HG02678 (cell line): ENCODE measurements at regions not wholly inside any gene's neighbourhood (a gene's known extent, or its start where the extent isn't known, plus 50 kb on each side); places are given as distances from the start of the nearest gene placed in this dataset.
"Not testable (repeated sequence)": the region's sequence is repeated elsewhere in the genome, so short reads cannot be mapped to it uniquely, and the experiment has no call there.

Source experiments
- ATAC-seq: cut with Tn5 transposase; IDR thresholded peaks from one replicate; pipeline ENCODE4 v1.9.1; 2021; ENCODE audit warnings: mild to moderate bottlenecking, moderate library complexity; ENCODE audit not compliant: unreplicated experiment

- ATAC-seq: no peak
Measured at GRCh38 chr4:27917381-27917780, 1056.7 kb downstream of the STIM2 start.

DNA sequence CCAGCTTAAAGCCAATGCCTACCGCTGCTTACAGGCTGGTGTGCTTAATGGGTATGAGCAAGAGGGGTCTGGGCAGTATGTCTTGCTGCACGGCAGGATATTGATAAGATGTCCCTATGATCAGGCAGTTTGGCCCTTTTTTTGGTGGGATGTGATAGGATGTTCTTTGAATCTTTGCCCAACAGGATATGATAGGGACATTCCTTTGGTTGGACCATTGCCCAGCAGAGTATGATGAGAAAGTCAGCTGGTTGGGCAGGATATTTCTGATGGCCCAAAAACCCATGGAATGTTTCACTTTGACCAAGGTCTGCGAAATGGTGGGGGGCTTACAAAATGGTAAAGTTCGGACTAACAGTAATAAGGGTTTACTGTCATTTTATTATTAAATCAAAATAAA, 1060.6 kb downstream of the STIM2 start:
- ATAC-seq: no peak

- ATAC-seq: no peak
Measured at GRCh38 chr4:27928761-27929540, 1068.3 kb downstream of the STIM2 start.

DNA sequence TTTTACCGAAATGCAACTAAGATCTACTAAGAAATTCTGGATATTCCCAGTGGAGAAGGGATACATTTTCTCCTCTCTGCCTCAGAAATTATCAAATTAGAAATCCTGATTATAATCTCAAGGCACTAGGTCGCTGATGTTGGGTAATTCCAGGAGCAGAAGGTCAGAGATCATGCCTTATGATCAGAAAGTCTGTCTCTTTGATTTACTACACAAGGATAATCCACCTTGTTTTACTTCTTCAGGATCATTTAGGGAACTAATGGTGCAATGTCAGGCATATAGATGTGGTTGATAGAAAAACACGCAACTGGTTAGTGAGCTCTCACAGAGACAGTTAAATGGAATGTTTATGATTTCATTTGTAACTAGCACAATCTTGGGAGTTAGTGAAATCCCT, 1069.7 kb downstream of the STIM2 start:
- ATAC-seq: no peak

GRCh38 chr4:27930976-27931375, 1070.3 kb downstream of the STIM2 start:
- no peak for ATAC-seq

DNA sequence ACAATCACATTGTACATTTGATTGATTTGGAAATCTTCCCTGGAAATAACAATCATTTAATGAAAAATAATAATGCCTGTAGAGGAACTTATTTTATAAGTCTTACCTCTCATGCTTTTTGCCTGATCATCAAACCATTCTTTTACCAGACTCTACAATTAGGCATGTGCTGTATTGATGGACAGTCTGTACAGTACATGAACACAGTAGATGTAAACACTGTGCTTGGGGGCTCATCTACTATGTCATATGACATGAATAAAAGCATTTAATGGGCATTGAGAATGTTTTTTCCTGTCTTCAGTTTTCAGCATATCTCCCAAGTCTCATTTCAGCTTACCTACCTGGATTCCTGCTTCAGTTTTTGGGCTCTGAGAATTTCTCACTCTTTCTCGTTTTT, 1070.9 kb downstream of the STIM2 start:
- ATAC-seq: no peak

DNA sequence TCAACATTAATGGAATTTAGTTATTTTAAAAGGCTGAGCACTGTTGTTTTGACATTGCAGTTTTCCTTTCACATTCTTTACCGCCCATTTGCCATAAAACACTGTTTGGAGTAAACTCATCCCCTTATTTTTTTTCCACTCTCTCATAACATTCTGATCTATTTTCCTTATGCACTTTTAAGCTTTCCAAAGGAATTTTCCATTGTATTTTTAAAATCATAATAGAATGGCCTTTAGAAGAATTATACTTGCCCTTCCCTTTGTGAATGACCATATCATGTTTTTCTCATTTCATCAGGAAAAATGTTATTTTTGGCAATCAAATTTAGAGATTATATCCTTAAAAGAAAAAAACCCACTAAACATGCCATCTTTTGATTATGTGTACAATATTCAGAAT, 1074.2 kb downstream of the STIM2 start:
- no peak for ATAC-seq

DNA sequence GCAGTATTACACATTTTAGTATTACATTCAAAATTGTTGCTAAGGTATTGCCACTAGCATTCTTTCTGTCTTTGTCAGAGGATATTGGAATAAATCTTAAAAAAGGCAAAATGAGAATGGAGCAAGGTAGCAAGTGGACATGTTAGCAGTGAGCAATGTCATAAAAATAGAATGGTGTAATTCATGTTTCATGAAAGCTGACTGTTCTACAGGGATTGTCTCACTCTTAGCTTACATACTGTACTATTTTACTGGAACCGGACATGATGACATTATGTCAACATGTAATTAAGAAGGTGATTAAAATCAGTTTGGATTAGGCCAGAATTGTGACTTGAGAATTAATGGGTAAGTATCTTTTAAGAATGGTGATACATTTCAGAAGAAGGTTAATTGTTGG, 1086.2 kb downstream of the STIM2 start:
- ATAC-seq: no peak

DNA sequence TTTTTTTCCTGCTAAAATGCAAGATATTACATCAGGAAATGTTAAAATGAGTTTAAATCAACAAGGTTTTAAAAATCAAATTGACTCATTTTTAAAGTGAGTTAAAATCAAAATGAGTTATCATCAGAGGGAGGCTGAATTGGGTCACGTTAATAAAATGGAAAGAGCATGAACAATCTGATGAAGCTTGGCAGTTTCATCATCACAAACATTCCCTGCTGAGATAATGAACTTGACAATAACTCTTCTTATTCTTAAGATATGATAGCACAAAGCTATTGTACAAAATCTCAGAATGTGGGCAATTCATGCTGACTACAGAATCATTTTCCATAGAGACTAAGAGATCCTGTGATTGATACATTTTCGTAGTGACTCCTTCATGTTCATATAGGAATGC, 1086.7 kb downstream of the STIM2 start:
- no peak for ATAC-seq

DNA sequence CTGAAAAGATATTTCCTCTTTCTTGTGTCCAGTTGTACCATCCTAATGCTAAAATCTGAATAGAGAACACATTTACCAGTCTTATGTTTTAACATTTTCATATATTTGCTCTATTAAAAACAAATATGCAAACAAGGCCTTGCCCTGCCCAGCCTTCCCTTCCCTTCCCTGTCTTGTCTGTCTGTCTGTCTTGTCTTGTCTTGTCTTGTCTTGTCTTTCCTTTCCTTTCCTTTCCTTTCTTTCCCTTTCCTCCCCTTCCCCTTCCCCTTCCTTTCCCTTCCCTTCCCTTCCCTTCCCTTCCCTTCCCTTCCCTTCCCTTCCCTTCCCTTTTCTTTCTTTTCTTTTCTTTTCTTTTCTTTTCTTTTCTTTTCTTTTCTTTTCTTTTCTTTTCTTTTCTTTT, 1103.5 kb downstream of the STIM2 start:
- no peak for ATAC-seq

GRCh38 chr4:27966664-27967063, 1106.0 kb downstream of the STIM2 start:
- no peak for ATAC-seq

GRCh38 chr4:27973056-27973455, 1112.4 kb downstream of the STIM2 start:
- ATAC-seq: no peak

DNA sequence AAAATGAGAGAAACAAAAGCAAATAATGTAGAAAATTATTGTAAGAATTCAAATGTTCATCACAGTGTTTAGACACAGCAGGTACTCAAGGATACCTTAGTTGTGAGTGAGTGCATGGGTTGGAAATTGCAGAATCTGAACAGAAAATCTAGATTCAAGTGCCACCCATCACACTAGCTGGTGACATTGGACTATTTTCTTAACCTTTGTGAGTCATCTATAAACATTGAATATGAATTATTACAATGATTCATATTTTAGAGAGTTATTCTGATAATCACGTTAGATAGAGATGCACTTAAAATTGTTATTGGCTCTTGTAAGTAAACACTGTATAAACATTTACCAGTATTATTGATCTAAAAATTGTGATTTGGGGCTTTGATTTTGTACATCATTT, 1113.1 kb downstream of the STIM2 start:
- ATAC-seq: no peak

DNA sequence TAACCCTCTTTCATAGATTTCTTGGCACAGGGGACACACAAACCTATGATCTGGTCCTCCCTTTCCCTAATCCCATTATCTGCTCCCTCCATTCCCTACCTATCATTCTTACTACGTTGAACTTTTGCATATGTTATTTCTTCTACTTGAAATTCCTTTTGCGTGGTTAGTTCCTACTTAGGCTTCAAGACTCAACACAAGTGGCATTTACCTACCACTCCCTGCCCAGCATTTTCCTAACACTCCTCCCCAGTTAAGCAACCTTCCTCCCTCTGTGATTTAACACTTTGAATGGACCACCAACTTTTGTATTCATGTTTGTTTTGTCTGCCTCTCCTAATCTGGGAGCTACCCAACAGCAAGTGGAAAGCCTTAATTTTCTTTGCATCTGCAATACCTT, 1113.7 kb downstream of the STIM2 start:
- ATAC-seq: no peak

DNA sequence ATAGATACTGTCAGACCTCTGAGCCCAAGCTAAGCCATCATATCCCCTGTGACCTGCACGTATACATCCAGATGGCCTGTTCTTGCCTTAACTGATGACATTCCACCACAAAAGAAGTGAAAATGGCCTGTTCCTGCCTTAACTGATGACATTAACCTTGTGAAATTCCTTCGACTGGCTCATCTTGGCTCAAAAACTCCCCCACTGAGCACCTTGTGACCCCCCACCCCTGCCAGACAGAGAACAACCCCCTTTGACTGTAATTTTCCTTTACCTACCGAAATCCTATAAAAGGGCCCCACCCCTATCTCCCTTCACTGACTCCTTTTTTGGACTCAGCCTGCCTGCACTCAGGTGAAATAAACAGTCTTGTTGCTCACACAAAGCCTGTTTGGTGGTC, 1114.2 kb downstream of the STIM2 start:
- ATAC-seq: not testable (repeated sequence)

DNA sequence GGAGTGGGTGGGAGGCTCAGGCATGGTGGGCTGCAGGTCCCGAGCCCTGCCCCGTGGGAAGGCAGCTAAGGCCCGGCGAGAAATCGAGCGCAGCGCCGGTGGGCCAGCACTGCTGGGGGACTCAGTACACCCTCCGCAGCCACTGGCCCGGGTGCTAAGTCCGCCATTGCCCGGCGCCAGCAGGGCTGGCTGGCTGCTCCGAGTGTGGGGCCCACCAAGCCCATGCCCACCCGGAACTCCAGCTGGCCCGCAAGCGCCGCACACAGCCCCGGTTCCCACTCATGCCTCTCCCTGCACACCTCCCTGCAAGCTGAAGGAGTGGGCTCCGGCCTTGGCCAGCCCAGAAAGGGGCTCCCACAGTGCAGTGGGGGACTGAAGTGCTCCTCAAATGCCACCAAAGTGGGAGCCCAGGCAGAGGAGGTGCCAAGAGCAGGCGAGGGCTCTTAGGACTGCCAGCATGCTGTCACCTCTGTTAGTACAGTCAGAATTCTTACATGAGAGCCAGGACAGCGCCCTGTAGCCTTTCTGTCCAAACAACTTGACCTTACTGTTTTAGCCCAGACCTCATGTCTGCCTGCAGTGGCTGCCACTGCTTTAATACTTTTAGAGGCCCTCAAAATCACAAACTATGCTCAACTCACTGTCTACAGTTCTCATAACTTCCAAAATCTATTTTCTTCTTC, 1117.9 kb downstream of the STIM2 start:
- ATAC-seq: not testable (repeated sequence)

DNA sequence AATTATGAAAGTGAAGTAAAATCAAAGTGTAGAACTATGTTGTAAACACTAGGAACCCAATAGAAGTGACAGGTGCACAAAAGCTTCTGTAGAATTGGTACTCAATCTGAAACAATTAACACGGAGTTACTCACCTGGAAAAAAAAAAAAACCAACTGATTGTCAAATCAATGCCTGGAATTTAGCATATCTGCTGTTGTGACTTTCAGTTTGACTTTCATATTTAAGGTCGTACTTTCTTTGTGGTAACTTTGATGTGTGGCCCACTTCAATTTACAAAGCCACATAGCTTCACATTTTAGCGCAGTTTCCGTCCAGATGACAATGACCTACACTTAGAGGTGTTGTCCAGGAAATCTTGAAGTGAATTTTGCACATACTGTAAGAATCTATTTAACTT, 1124.9 kb downstream of the STIM2 start:
- ATAC-seq: no peak

GRCh38 chr4:27986476-27986875, 1125.8 kb downstream of the STIM2 start:
- no peak for ATAC-seq

DNA sequence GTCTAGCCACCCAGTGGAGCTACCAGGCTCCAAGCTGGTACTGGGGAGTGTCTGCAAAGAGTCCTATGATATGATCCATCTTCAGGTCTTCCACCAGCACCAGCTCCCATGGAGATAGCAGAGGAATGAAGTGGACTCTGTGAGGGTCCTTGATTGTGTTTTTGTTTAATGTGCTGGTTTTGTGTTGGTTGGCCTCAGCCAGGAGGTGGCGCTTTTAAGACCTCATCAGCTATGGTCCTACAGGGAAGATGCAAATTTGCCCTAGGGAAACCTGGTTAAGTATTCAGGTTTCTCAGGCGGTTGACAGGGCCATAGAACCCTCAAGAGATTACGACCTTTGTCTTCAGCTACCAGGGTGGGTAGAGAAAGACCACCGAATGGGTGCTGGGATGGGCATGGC, 1141.1 kb downstream of the STIM2 start:
- no peak for ATAC-seq

GRCh38 chr4:28004520-28004919, 1143.9 kb downstream of the STIM2 start:
- ATAC-seq: no peak

- ATAC-seq: no peak
Measured at GRCh38 chr4:28006021-28006420, 1145.4 kb downstream of the STIM2 start.

- no peak for ATAC-seq
Measured at GRCh38 chr4:28007693-28008092, 1147.1 kb downstream of the STIM2 start.

DNA sequence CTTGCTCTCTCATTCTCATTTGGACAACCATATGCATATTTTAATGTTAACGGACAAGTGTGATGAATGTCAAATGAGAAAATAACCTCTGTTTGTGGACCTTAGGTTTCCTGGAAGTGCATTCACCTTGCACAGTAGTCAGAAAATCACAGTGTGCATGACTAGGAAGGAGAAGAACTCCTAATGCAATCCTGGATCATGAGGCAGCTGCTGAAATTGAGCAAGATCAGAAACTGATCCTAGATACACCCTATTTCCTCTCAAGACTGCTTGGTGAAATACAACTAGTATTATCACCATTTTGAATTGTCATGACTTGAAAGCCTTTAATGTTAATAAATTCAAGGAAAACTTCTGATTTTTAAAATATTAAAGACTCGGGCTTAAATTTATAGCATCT, 1148.9 kb downstream of the STIM2 start:
- ATAC-seq: no peak
